HL-60 (cell line): ENCODE measurements at regions not wholly inside any gene's neighbourhood (a gene's known extent, or its start where the extent isn't known, plus 50 kb on each side); places are given as distances from the start of the nearest gene placed in this dataset.
"Not testable (repeated sequence)": the region's sequence is repeated elsewhere in the genome, so short reads cannot be mapped to it uniquely, and the experiment has no call there.

Experiments used
- DNase-seq, 2 experiments: peaks; one replicate each; pipeline ENCODE4 v3.0.0-alpha.2; 2010 to 2020; ENCODE audit warnings: low read depth in 1 of 2, low spot score in 1 of 2
- H3K27ac ChIP-seq: fragments of 250-450 bp; sonication (Bioruptor Pico); replicated peaks from 2 replicates; pipeline ENCODE4 v1.5.1; 2020; ENCODE audit warnings: mild to moderate bottlenecking, moderate library complexity
- H3K27me3 ChIP-seq: fragments of 250-450 bp; sonication (Bioruptor Pico); 2 replicates; pipeline ENCODE4 v1.5.1; 2021; ENCODE audit warnings: mild to moderate bottlenecking, moderate library complexity; ENCODE audit not compliant: insufficient read depth, poor library complexity, severe bottlenecking
- H3K4me3 ChIP-seq: replicated peaks from 2 replicates; pipeline ENCODE4 v1.5.1; 2011; ENCODE audit warnings: mild to moderate bottlenecking, control low read depth, low read length; ENCODE audit not compliant: insufficient read depth
- GABPA ChIP-seq: IDR thresholded peaks from 2 replicates; pipeline ENCODE4 v1.6.1; 2012; ENCODE audit warnings: low read depth
- POLR2AphosphoS5 ChIP-seq: IDR thresholded peaks from 2 replicates; pipeline ENCODE4 v1.6.1; 2012; ENCODE audit warnings: low read depth
- SPI1 ChIP-seq: IDR thresholded peaks from 2 replicates; pipeline ENCODE4 v1.6.1; 2012; ENCODE audit warnings: low read depth, mild to moderate bottlenecking, borderline replicate concordance
- TF ChIP-seq, protein P1 (sequence below): IDR thresholded peaks from one replicate; pipeline ENCODE4 v1.5.1; 2011; ENCODE audit warnings: low read length, control low read depth, inconsistent platforms; ENCODE audit not compliant: insufficient read depth
- TF ChIP-seq, protein P2 (sequence below): IDR thresholded peaks from 2 replicates; pipeline ENCODE4 v1.6.1; 2012; ENCODE audit warnings: low read depth; ENCODE audit not compliant: insufficient replicate concordance

DNA sequence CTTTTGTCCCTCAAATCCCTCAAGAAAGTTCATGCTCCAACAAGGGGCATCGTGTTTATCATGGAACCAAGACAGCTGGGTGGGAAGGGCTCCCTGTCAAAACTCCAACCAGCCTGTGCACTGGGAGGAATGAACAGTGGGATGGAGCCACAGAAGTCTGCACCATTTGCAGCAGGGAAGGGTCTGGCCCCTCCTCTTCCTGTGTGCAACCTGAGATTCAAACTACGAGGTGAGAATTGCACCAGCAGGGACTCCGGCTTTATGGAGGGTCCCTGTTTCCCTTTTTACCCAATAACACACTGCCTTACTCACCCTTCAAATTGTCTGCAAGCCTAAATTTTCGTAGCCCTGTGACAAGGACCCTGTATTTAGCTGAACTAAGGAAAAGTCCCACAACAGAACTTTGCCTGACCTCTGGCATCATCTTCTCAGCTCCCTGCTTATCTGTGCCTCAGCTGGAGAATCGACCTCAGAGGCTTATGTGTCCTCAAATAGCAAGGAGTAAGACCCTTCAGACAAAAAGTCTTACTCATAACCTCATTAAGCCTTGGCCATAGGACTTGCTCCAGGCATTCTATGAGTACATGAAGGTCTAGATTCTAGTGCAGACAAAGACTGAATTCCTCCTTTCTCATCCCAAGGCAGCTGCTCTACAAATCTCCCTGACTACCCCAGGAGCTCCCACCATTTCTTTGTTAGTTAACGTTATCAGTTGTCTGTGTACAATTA is 178.3 kb upstream of the SERPINE2 start:
- no peaks in the 10 kb centered on the region for H3K27me3 ChIP-seq
- no peak overlapping the region for H3K4me3 ChIP-seq
- no peak overlapping the region for H3K27ac ChIP-seq
- TF ChIP-seq, protein P1, sequence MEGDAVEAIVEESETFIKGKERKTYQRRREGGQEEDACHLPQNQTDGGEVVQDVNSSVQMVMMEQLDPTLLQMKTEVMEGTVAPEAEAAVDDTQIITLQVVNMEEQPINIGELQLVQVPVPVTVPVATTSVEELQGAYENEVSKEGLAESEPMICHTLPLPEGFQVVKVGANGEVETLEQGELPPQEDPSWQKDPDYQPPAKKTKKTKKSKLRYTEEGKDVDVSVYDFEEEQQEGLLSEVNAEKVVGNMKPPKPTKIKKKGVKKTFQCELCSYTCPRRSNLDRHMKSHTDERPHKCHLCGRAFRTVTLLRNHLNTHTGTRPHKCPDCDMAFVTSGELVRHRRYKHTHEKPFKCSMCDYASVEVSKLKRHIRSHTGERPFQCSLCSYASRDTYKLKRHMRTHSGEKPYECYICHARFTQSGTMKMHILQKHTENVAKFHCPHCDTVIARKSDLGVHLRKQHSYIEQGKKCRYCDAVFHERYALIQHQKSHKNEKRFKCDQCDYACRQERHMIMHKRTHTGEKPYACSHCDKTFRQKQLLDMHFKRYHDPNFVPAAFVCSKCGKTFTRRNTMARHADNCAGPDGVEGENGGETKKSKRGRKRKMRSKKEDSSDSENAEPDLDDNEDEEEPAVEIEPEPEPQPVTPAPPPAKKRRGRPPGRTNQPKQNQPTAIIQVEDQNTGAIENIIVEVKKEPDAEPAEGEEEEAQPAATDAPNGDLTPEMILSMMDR = no peak
- TF ChIP-seq POLR2AphosphoS5 = no peak
- no peak for TF ChIP-seq GABPA
- TF ChIP-seq, protein P2, sequence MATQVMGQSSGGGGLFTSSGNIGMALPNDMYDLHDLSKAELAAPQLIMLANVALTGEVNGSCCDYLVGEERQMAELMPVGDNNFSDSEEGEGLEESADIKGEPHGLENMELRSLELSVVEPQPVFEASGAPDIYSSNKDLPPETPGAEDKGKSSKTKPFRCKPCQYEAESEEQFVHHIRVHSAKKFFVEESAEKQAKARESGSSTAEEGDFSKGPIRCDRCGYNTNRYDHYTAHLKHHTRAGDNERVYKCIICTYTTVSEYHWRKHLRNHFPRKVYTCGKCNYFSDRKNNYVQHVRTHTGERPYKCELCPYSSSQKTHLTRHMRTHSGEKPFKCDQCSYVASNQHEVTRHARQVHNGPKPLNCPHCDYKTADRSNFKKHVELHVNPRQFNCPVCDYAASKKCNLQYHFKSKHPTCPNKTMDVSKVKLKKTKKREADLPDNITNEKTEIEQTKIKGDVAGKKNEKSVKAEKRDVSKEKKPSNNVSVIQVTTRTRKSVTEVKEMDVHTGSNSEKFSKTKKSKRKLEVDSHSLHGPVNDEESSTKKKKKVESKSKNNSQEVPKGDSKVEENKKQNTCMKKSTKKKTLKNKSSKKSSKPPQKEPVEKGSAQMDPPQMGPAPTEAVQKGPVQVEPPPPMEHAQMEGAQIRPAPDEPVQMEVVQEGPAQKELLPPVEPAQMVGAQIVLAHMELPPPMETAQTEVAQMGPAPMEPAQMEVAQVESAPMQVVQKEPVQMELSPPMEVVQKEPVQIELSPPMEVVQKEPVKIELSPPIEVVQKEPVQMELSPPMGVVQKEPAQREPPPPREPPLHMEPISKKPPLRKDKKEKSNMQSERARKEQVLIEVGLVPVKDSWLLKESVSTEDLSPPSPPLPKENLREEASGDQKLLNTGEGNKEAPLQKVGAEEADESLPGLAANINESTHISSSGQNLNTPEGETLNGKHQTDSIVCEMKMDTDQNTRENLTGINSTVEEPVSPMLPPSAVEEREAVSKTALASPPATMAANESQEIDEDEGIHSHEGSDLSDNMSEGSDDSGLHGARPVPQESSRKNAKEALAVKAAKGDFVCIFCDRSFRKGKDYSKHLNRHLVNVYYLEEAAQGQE = no peak
- TF ChIP-seq SPI1 = no peak
- DNase-seq = no peak

DNA sequence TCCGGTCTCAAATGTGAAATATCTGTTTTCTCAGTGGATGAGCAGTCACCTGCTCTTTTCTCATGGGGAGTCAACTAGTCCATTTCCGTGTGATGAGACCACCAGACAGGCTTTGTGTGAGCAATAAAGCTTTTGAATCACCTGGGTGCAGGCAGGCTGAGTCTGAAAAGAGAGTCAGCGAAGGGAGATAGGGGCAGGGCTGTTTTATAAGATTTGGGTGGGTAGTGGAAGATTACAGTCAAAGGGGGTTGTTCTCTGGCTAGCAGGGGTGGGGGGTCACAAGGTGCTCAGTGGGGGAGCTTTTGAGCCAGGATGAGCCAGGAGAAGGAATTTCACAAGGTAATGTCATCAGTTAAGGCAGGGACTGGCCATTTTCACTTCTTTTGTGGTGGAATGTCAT is 176.5 kb upstream of the SERPINE2 start:
- not testable (repeated sequence) for DNase-seq, H3K4me3 ChIP-seq, H3K27ac ChIP-seq, H3K27me3 ChIP-seq

DNA sequence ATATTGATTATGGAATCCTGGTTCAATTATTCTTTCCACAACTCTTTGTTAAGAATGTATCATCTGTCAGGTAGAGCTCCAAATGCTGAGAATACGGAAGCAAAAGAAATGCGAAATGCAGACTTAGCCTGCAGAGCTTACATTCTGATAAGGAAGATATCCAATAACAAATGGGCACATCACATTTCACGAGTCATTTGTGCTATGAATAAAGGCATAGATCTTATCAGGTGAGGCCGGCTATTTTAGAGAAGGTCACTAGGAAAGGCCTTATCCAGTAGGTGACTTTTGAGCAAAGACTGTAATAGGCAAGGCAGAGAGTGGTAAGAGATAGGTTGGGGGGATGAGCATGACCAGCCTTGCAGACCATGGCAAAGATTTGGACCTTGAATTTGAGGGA is 174.3 kb upstream of the SERPINE2 start:
- Histone ChIP-seq H3K27me3 (no peaks in the 10 kb centered on the region), H3K27ac (no peak overlapping the region), H3K4me3 (no peak overlapping the region)
- no peak for DNase-seq
- TF ChIP-seq POLR2AphosphoS5 (no peak), SPI1 (no peak)
- TF ChIP-seq, protein P1 = no peak

DNA sequence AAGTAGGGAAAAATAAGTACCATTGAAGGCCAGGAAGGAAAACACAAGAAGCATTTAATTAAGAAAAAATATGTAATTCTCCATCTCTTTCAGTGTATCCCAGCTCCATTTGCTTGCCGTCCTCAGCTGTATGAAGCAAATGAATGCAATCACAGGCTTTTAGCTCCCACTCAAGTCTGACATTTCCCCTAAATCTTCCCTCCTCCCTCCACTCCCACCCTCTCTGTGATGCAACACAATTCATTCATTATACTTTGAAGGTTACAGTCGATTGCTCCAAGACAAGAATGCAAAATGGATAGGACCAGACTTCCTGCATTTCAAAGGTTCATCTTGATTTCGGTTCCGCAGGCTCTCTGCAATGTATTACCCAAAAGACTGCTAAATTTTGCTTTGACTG is 172.7 kb upstream of the SERPINE2 start:
- DNase-seq = no peak
- H3K27ac ChIP-seq = no peak overlapping the region
- TF ChIP-seq POLR2AphosphoS5 (no peak), GABPA (no peak), SPI1 (no peak)
- TF ChIP-seq, protein P2 = no peak
- TF ChIP-seq, protein P1 = no peak

More for the DNA sequence above, 172.7 kb upstream of the SERPINE2 start:
- Histone ChIP-seq H3K27me3 (peaks cover 2% of the 10 kb centered on the region), H3K4me3 (no peak overlapping the region)
